MM.1S (cell line): ENCODE measurements at regions not wholly inside any gene's neighbourhood (a gene's known extent, or its start where the extent isn't known, plus 50 kb on each side); places are given as distances from the start of the nearest gene placed in this dataset.

Experiments
- DNase-seq: peaks from one replicate; pipeline ENCODE4 v3.0.0-alpha.2; 2015
- H2AFZ ChIP-seq: fragments of 300-600 bp; sonication (generic); 2 replicates; pipeline ENCODE4 v1.6.0; 2016; ENCODE audit warnings: antibody characterized with exemption, low read length
- H3F3A ChIP-seq: fragments of 300-600 bp; sonication (generic); 2 replicates; pipeline ENCODE4 v1.6.1; 2016; ENCODE audit warnings: mild to moderate bottlenecking, antibody characterized with exemption, low read length, moderate library complexity, mixed read lengths; ENCODE audit not compliant: insufficient read depth
- H3K27ac ChIP-seq: fragments of 300-600 bp; sonication (generic); 2 replicates; pipeline ENCODE4 v1.5.1; 2016; ENCODE audit warnings: mild to moderate bottlenecking, low read length
- H3K27me3 ChIP-seq: fragments of 300-600 bp; sonication (generic); replicated peaks from 2 replicates; pipeline ENCODE4 v1.6.0; 2016; ENCODE audit warnings: low read length; ENCODE audit not compliant: insufficient read depth
- H3K36me3 ChIP-seq: fragments of 300-600 bp; sonication (generic); replicated peaks from 2 replicates; pipeline ENCODE4 v1.6.1; 2016; ENCODE audit warnings: mild to moderate bottlenecking, low read length, mixed read lengths; ENCODE audit not compliant: insufficient read depth
- H3K4me1 ChIP-seq: fragments of 300-600 bp; sonication (generic); 2 replicates; pipeline ENCODE4 v1.6.1; 2016; ENCODE audit warnings: low read length, mixed read lengths
- H3K4me2 ChIP-seq: fragments of 300-600 bp; sonication (generic); 2 replicates; pipeline ENCODE4 v1.6.0; 2016; ENCODE audit warnings: low read depth, low read length
- H3K4me3 ChIP-seq: fragments of 300-600 bp; sonication (generic); 2 replicates; pipeline ENCODE4 v1.5.1; 2016; ENCODE audit warnings: low read length, mixed read lengths
- H3K79me2 ChIP-seq: fragments of 300-600 bp; sonication (generic); 2 replicates; pipeline ENCODE4 v1.6.1; 2016; ENCODE audit warnings: mixed run types, low read length, mixed read lengths
- H3K9ac ChIP-seq: fragments of 300-600 bp; sonication (generic); 2 replicates; pipeline ENCODE4 v1.6.1; 2016; ENCODE audit warnings: low read length, mixed read lengths
- H3K9me2 ChIP-seq: fragments of 300-600 bp; sonication (generic); replicated peaks from 2 replicates; pipeline ENCODE4 v1.6.1; 2016; ENCODE audit warnings: mild to moderate bottlenecking, low read length, mixed read lengths; ENCODE audit not compliant: insufficient read depth
- H3K9me3 ChIP-seq: fragments of 300-600 bp; sonication (generic); replicated peaks from 2 replicates; pipeline ENCODE4 v1.6.1; 2016; ENCODE audit warnings: mild to moderate bottlenecking, low read length, mixed read lengths; ENCODE audit not compliant: insufficient read depth
- H4K20me1 ChIP-seq: fragments of 300-600 bp; sonication (generic); 2 replicates; pipeline ENCODE4 v1.6.1; 2016; ENCODE audit warnings: mild to moderate bottlenecking, low read length, moderate library complexity, mixed read lengths; ENCODE audit not compliant: insufficient read depth
- CTCF ChIP-seq: fragments of 300-600 bp; sonication (generic); IDR thresholded peaks from 2 replicates; pipeline ENCODE4 v1.5.1; 2016; ENCODE audit warnings: antibody characterized with exemption, low read length, mixed read lengths
- EZH2 ChIP-seq: fragments of 300-600 bp; sonication (generic); optimal IDR thresholded peaks from 2 replicates; pipeline ENCODE3; 2017; ENCODE audit warnings: low read depth, mild to moderate bottlenecking, antibody characterized with exemption, low read length, mixed read lengths
- EZH2phosphoT487 ChIP-seq: fragments of 300-600 bp; sonication (generic); IDR thresholded peaks from 2 replicates; pipeline ENCODE4 v1.6.1; 2018; ENCODE audit warnings: antibody characterized with exemption, low read length

- no peaks in the 10 kb centered on the region for H3K9me2 ChIP-seq
- no peak overlapping the region for H2AFZ ChIP-seq
- H3K79me2 ChIP-seq = no peaks in the 10 kb centered on the region
- no peaks in the 10 kb centered on the region for H3K27me3 ChIP-seq
- H3K9me3 ChIP-seq = no peaks in the 10 kb centered on the region
- TF ChIP-seq EZH2phosphoT487 (no peak), EZH2 (no peak), CTCF (no peak)
- DNase-seq = no peak
- H3F3A ChIP-seq = no peaks in the 10 kb centered on the region
- no peak overlapping the region for H3K4me2 ChIP-seq
- no peak overlapping the region for H3K4me3 ChIP-seq
- H3K27ac ChIP-seq = no peak overlapping the region
- H3K9ac ChIP-seq = no peak overlapping the region
- H3K36me3 ChIP-seq = no peaks in the 10 kb centered on the region
- no peaks in the 10 kb centered on the region for H3K4me1 ChIP-seq
- H4K20me1 ChIP-seq = no peaks in the 10 kb centered on the region
These were observed 115.3 kb upstream of the PRB2 start for GRCh38 chr12:11510671-11511070.

GRCh38 chr12:11513288-11513687 lies 117.9 kb upstream of the PRB2 start:
- no peak overlapping the region for H3K27ac ChIP-seq
- no peaks in the 10 kb centered on the region for H4K20me1 ChIP-seq
- no peak for DNase-seq

GRCh38 chr12:11517080-11517479 lies 121.7 kb upstream of the PRB2 start:
- Histone ChIP-seq H3K79me2 (no peaks in the 10 kb centered on the region), H3K9me2 (no peaks in the 10 kb centered on the region), H3K27ac (no peak overlapping the region), H3F3A (no peaks in the 10 kb centered on the region), H3K9me3 (no peaks in the 10 kb centered on the region), H3K27me3 (no peaks in the 10 kb centered on the region), H3K4me2 (no peak overlapping the region), H4K20me1 (no peaks in the 10 kb centered on the region), H3K4me3 (no peak overlapping the region), H3K4me1 (no peaks in the 10 kb centered on the region), H2AFZ (no peak overlapping the region), H3K36me3 (no peaks in the 10 kb centered on the region), H3K9ac (no peak overlapping the region)
- DNase-seq = no peak
- TF ChIP-seq EZH2 (no peak), CTCF (no peak)

More at GRCh38 chr12:11513288-11513687, 117.9 kb upstream of the PRB2 start:
- Histone ChIP-seq H3K36me3 (no peaks in the 10 kb centered on the region), H3K9ac (no peak overlapping the region), H3K4me3 (no peak overlapping the region), H3K9me3 (no peaks in the 10 kb centered on the region), H3K4me2 (no peak overlapping the region), H2AFZ (no peak overlapping the region), H3K27me3 (no peaks in the 10 kb centered on the region), H3K9me2 (no peaks in the 10 kb centered on the region), H3K79me2 (no peaks in the 10 kb centered on the region), H3K4me1 (no peaks in the 10 kb centered on the region), H3F3A (no peaks in the 10 kb centered on the region)
- no peak for TF ChIP-seq EZH2
- TF ChIP-seq CTCF = no peak
- no peak for TF ChIP-seq EZH2phosphoT487

GRCh38 chr12:11524446-11524845 lies 125.0 kb upstream of the ETV6 start:
- DNase-seq = no peak
- H3K27me3 ChIP-seq = no peaks in the 10 kb centered on the region
- no peak overlapping the region for H3K27ac ChIP-seq
- no peak overlapping the region for H3K9ac ChIP-seq
- no peaks in the 10 kb centered on the region for H3K4me1 ChIP-seq
- H3K79me2 ChIP-seq = no peaks in the 10 kb centered on the region
- H3K4me2 ChIP-seq = no peak overlapping the region
- no peak for TF ChIP-seq EZH2
- no peak for TF ChIP-seq CTCF
- no peak for TF ChIP-seq EZH2phosphoT487
- no peaks in the 10 kb centered on the region for H3F3A ChIP-seq
- H2AFZ ChIP-seq = no peak overlapping the region
- no peaks in the 10 kb centered on the region for H3K36me3 ChIP-seq
- H3K4me3 ChIP-seq = no peak overlapping the region
- no peaks in the 10 kb centered on the region for H3K9me3 ChIP-seq
- no peaks in the 10 kb centered on the region for H3K9me2 ChIP-seq
- no peaks in the 10 kb centered on the region for H4K20me1 ChIP-seq
